HEK293T (cell line): ENCODE measurements at regions not wholly inside any gene's neighbourhood (a gene's known extent, or its start where the extent isn't known, plus 50 kb on each side); places are given as distances from the start of the nearest gene placed in this dataset.

Experiments used
- ARNT ChIP-seq: fragments of 450-650 bp; IDR thresholded peaks from 2 replicates; pipeline ENCODE4 v1.6.1; 2017; ENCODE audit warnings: mild to moderate bottlenecking
- BHLHE40 ChIP-seq: fragments of 450-650 bp; IDR thresholded peaks from 2 replicates; pipeline ENCODE4 v1.6.1; 2016; ENCODE audit warnings: mild to moderate bottlenecking, moderate library complexity, borderline replicate concordance
- ELF4 ChIP-seq: fragments of 450-650 bp; IDR thresholded peaks from 2 replicates; pipeline ENCODE4 v1.6.1; 2017; ENCODE audit warnings: antibody characterized with exemption
- FOXA1 ChIP-seq: fragments of 450-650 bp; IDR thresholded peaks from 2 replicates; pipeline ENCODE4 v1.6.1; 2016; ENCODE audit warnings: mild to moderate bottlenecking
- FOXK2 ChIP-seq: fragments of 450-650 bp; IDR thresholded peaks from 2 replicates; pipeline ENCODE4 v1.6.1; 2016; ENCODE audit warnings: mild to moderate bottlenecking
- FOXM1 ChIP-seq: fragments of 450-650 bp; IDR thresholded peaks from 2 replicates; pipeline ENCODE4 v1.6.1; 2017; ENCODE audit warnings: mild to moderate bottlenecking, borderline replicate concordance
- HDGF ChIP-seq: fragments of 450-650 bp; IDR thresholded peaks from 2 replicates; pipeline ENCODE4 v1.6.1; 2017; ENCODE audit warnings: antibody characterized with exemption, borderline replicate concordance
- L3MBTL2 ChIP-seq: fragments of 450-650 bp; conservative IDR thresholded peaks from 2 replicates; pipeline ENCODE4 v1.6.1; 2016; ENCODE audit warnings: mild to moderate bottlenecking
- NFRKB ChIP-seq: fragments of 450-650 bp; IDR thresholded peaks from 2 replicates; pipeline ENCODE4 v1.6.1; 2016; ENCODE audit warnings: mild to moderate bottlenecking, moderate library complexity
- PKNOX1 ChIP-seq: fragments of 450-650 bp; IDR thresholded peaks from 2 replicates; pipeline ENCODE4 v1.6.1; 2016
- SP1 ChIP-seq: fragments of 450-650 bp; IDR thresholded peaks from 2 replicates; pipeline ENCODE4 v1.6.1; 2017
- SUZ12 ChIP-seq: fragments of 450-650 bp; IDR thresholded peaks from 2 replicates; pipeline ENCODE4 v1.6.1; 2016; ENCODE audit warnings: mild to moderate bottlenecking
- TARDBP ChIP-seq: fragments of 450-650 bp; IDR thresholded peaks from 2 replicates; pipeline ENCODE4 v1.6.1; 2016
- ZNF384 ChIP-seq: fragments of 450-650 bp; IDR thresholded peaks from 2 replicates; pipeline ENCODE4 v1.6.1; 2016

GRCh38 chr11:13208921-13209320 is 68.7 kb upstream of the BMAL1 start:
- TF ChIP-seq FOXK2 (no peak), PKNOX1 (no peak), SUZ12 (no peak), FOXA1 (no peak), SP1 (no peak), HDGF (no peak), ELF4 (no peak), TARDBP (no peak), NFRKB (no peak), FOXM1 (no peak), BHLHE40 (no peak), ZNF384 (no peak), L3MBTL2 (no peak), ARNT (no peak)
